ENCODE measurements at regions not wholly inside any gene's neighbourhood (a gene's known extent, or its start where the extent isn't known, plus 50 kb on each side); places are given as distances from the start of the nearest gene placed in this dataset.

GRCh38 chr18:7514796-7515440, 52.2 kb upstream of the PTPRM start:
- Mint-ChIP-seq H3K27me3 (no peaks in the 10 kb centered on the region), H3K36me3 (no peaks in the 10 kb centered on the region), H3K4me3 (no peak overlapping the region), H3K27ac (no peak overlapping the region), H3K4me1 (no peaks in the 10 kb centered on the region), H3K9me3 (peaks cover 7% of the 10 kb centered on the region)
- DNase-seq, result no peak
- CTCF ChIA-PET, result no interaction called here

- H3K27me3 Mint-ChIP-seq, result no peaks in the 10 kb centered on the region
- CTCF ChIA-PET, result no interaction called here
- peaks cover 2% of the 10 kb centered on the region for H3K9me3 Mint-ChIP-seq
- H3K4me1 Mint-ChIP-seq, result no peaks in the 10 kb centered on the region
- no peak for DNase-seq
- no peak overlapping the region for H3K27ac Mint-ChIP-seq
- no peak overlapping the region for H3K4me3 Mint-ChIP-seq
- no peaks in the 10 kb centered on the region for H3K36me3 Mint-ChIP-seq
These were observed 50.6 kb upstream of the PTPRM start for GRCh38 chr18:7516266-7517117.

Data from activated naive CD4-positive, alpha-beta T cell treated with anti-CD3 and anti-CD28 coated beads, Interleukin-2, amount 10 ng/mL, durations not matched to agents 7 days and 5 days (primary cell).